Endothelial cell (in vitro differentiated cells): ENCODE measurements at regions not wholly inside any gene's neighbourhood (a gene's known extent, or its start where the extent isn't known, plus 50 kb on each side); places are given as distances from the start of the nearest gene placed in this dataset.

Experiments
- DNase-seq: peaks from one replicate; pipeline ENCODE4 v3.0.0; 2021; ENCODE audit warnings: low spot score
- H3K27ac Mint-ChIP-seq: one replicate; pipeline ENCODE4 v1.8.0; 2021; ENCODE audit warnings: mixed read lengths, inconsistent platforms; ENCODE audit not compliant: unreplicated experiment
- H3K27me3 Mint-ChIP-seq: one replicate; pipeline ENCODE4 v1.8.0; 2021; ENCODE audit warnings: mild to moderate bottlenecking, moderate library complexity, mixed read lengths, inconsistent platforms; ENCODE audit not compliant: unreplicated experiment
- H3K36me3 Mint-ChIP-seq: one replicate; pipeline ENCODE4 v1.8.0; 2021; ENCODE audit warnings: mild to moderate bottlenecking, low read depth, mixed read lengths, inconsistent platforms; ENCODE audit not compliant: unreplicated experiment
- H3K4me1 Mint-ChIP-seq: one replicate; pipeline ENCODE4 v1.8.0; 2021; ENCODE audit warnings: mild to moderate bottlenecking, mixed read lengths, inconsistent platforms; ENCODE audit not compliant: unreplicated experiment
- H3K4me3 Mint-ChIP-seq: one replicate; pipeline ENCODE4 v1.8.0; 2021; ENCODE audit warnings: mild to moderate bottlenecking, mixed read lengths, inconsistent platforms; ENCODE audit not compliant: unreplicated experiment
- H3K9me3 Mint-ChIP-seq: one replicate; pipeline ENCODE4 v1.8.0; 2021; ENCODE audit warnings: mixed read lengths, inconsistent platforms; ENCODE audit not compliant: unreplicated experiment
- CTCF ChIP-seq: fragments of 200-600 bp; sonication (generic); IDR thresholded peaks from one replicate; pipeline ENCODE4 v1.5.0; 2021; ENCODE audit warnings: antibody characterized with exemption; ENCODE audit not compliant: unreplicated experiment

DNA sequence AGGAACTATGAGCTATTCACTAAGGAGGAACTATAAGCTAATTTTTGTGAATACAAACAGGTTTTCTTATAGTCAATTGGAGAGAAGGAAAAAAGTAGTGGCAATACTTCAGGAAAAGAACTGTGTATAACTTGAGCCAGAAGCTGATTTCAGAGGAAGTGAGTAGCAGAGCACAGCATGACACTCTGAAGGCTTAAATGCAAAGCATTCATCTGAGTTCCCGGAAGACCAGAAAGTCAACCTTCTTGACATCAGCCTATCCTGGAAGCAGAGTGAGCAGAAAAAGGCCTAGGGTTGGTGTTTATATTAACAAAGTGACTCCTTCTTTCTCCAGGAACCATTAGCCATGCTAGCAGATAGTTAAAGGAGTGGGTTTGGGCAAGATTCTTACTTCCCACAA is 545.2 kb downstream of the MRPL39 start:
- Mint-ChIP-seq H3K4me3 (no peak overlapping the region), H3K36me3 (no peaks in the 10 kb centered on the region), H3K9me3 (peaks cover 12% of the 10 kb centered on the region), H3K27ac (no peak overlapping the region), H3K27me3 (no peaks in the 10 kb centered on the region), H3K4me1 (no peaks in the 10 kb centered on the region)
- TF ChIP-seq CTCF: no peak
- DNase-seq: no peak

DNA sequence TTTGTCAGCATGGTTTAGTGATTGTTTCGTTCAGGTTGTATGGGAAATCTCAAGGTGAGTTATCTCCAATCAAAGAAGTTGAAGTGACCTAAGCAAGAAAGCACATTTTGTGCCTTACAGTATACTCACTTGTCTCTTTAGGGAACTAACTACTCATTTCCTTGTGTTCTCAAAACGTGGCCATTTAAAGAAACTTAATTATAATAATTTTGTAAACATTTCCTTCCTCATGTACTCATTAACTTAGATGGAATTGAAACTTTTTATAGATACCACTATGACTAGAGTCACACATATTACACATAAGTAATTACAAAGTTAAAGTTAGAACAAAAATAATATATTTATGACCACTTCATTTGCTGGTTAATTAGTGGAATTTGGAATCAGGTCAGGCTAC is 552.6 kb downstream of the MRPL39 start:
- Mint-ChIP-seq H3K27ac (no peak overlapping the region), H3K9me3 (no peaks in the 10 kb centered on the region), H3K4me3 (no peak overlapping the region), H3K27me3 (no peaks in the 10 kb centered on the region), H3K4me1 (peaks cover 3% of the 10 kb centered on the region), H3K36me3 (no peaks in the 10 kb centered on the region)
- no peak for TF ChIP-seq CTCF
- DNase-seq: no peak

GRCh38 chr21:25039461-25040380 is 567.6 kb downstream of the MRPL39 start:
- H3K27me3 Mint-ChIP-seq: no peaks in the 10 kb centered on the region
- H3K9me3 Mint-ChIP-seq: no peaks in the 10 kb centered on the region
- no peak for DNase-seq
- peak overlapping the region; percentile 68 for H3K4me3 Mint-ChIP-seq
- no peaks in the 10 kb centered on the region for H3K36me3 Mint-ChIP-seq
- peak overlapping the region; percentile 76 for H3K27ac Mint-ChIP-seq
- no peak for TF ChIP-seq CTCF
- peaks cover 3% of the 10 kb centered on the region for H3K4me1 Mint-ChIP-seq

GRCh38 chr21:25036775-25037174 is 570.5 kb downstream of the MRPL39 start:
- H3K4me3 Mint-ChIP-seq: no peak overlapping the region
- no peaks in the 10 kb centered on the region for H3K27me3 Mint-ChIP-seq
- H3K27ac Mint-ChIP-seq: no peak overlapping the region
- peaks cover 3% of the 10 kb centered on the region for H3K4me1 Mint-ChIP-seq
- no peak for DNase-seq
- H3K9me3 Mint-ChIP-seq: no peaks in the 10 kb centered on the region
- TF ChIP-seq CTCF: no peak
- no peaks in the 10 kb centered on the region for H3K36me3 Mint-ChIP-seq

DNA sequence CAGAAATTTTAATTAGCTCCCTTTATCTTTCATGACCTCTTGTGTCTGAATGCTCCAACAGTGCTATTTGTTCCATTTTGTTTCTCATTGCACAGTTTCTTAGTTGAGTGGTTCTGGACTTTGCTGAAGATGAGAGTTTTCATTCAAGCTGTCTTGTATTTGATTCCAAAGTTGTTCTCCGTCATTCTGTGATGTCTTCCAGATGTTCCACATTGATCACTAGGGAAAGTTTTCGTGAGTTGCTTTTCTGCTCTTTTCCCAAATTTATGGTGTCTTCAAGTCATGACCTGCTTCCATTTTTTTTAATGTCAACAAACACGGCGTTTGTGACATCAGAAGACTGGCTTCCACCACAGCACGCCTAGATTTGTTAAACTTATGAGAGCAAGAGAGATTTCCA is 575.5 kb downstream of the MRPL39 start:
- no peak for DNase-seq
- Mint-ChIP-seq H3K27ac (no peak overlapping the region), H3K27me3 (no peaks in the 10 kb centered on the region), H3K36me3 (no peaks in the 10 kb centered on the region), H3K4me3 (no peak overlapping the region), H3K4me1 (no peaks in the 10 kb centered on the region), H3K9me3 (no peaks in the 10 kb centered on the region)
- no peak for TF ChIP-seq CTCF
